OCI-LY7 (cell line): ENCODE measurements at regions not wholly inside any gene's neighbourhood (a gene's known extent, or its start where the extent isn't known, plus 50 kb on each side); places are given as distances from the start of the nearest gene placed in this dataset.

Source experiments
- BruUV-seq: library from RNA; stranded (reverse); fragments of 400-500 nt; replicated peaks from 2 replicates; lab custom pipeline; 2021; lab: Mats Ljungman, UMichigan
- CTCF ChIA-PET: fragments of 300-600 bp; sonication (Branson Sonifier 250); formaldehyde crosslinking; loops from one replicate; lab custom pipeline; 2022; ENCODE audit warnings: antibody characterized with exemption; ENCODE audit not compliant: unreplicated experiment; lab: Charles Lee
- POLR2A ChIA-PET: fragments of 300-600 bp; sonication (Branson Sonifier 250); formaldehyde crosslinking; loops from one replicate; lab custom pipeline; 2022; ENCODE audit warnings: antibody characterized with exemption; lab: Charles Lee
- DNase-seq: peaks from one replicate; pipeline ENCODE4 v3.0.0-alpha.2; 2015; ENCODE audit warnings: low spot score
- H2AFZ ChIP-seq: fragments of 200-600 bp; sonication (generic), shearing (Covaris generic); 2 replicates; pipeline ENCODE4 v1.6.1; 2014; ENCODE audit warnings: mild to moderate bottlenecking, antibody characterized with exemption, low read length, moderate library complexity
- H3K27ac ChIP-seq: fragments of 200-600 bp; sonication (generic); 2 replicates; pipeline ENCODE4 v1.5.1; 2014; ENCODE audit warnings: mixed run types, low read depth, mild to moderate bottlenecking, moderate library complexity, low read length, inconsistent platforms; ENCODE audit not compliant: poor library complexity, severe bottlenecking
- H3K36me3 ChIP-seq: fragments of 200-600 bp; sonication (generic); 2 replicates; pipeline ENCODE4 v1.6.1; 2014; ENCODE audit warnings: mild to moderate bottlenecking, antibody characterized with exemption, low read length, moderate library complexity, mixed read lengths; ENCODE audit not compliant: insufficient read depth
- H3K4me1 ChIP-seq: fragments of 200-600 bp; sonication (generic); 2 replicates; pipeline ENCODE4 v1.5.1; 2014; ENCODE audit warnings: mild to moderate bottlenecking, low read length; ENCODE audit not compliant: insufficient read depth, poor library complexity, severe bottlenecking
- H3K4me2 ChIP-seq: fragments of 200-600 bp; sonication (generic); 2 replicates; pipeline ENCODE4 v1.6.1; 2014; ENCODE audit warnings: mild to moderate bottlenecking, low read length
- H3K4me3 ChIP-seq: fragments of 200-600 bp; sonication (generic); 2 replicates; pipeline ENCODE4 v1.5.1; 2014; ENCODE audit warnings: mild to moderate bottlenecking, low read depth, low read length; ENCODE audit not compliant: poor library complexity, severe bottlenecking
- H3K79me2 ChIP-seq: fragments of 200-600 bp; sonication (generic); 2 replicates; pipeline ENCODE4 v1.6.1; 2016; ENCODE audit warnings: low read depth, mild to moderate bottlenecking, low read length, moderate library complexity, mixed read lengths; ENCODE audit not compliant: insufficient read depth
- H3K9me2 ChIP-seq: fragments of 200-600 bp; sonication (generic); 2 replicates; pipeline ENCODE4 v1.6.1; 2016; ENCODE audit warnings: mild to moderate bottlenecking, low read length, mixed read lengths; ENCODE audit not compliant: insufficient read depth
- H3K9me3 ChIP-seq: fragments of 200-600 bp; sonication (generic); 2 replicates; pipeline ENCODE4 v1.6.1; 2014; ENCODE audit warnings: mild to moderate bottlenecking, mixed run types, low read length, mixed read lengths
- H4K20me1 ChIP-seq: fragments of 200-600 bp; sonication (generic); 2 replicates; pipeline ENCODE4 v1.6.1; 2014; ENCODE audit warnings: mild to moderate bottlenecking, antibody characterized with exemption, low read length, moderate library complexity, mixed read lengths; ENCODE audit not compliant: insufficient read depth
- CTCF ChIP-seq: fragments of 200-600 bp; sonication (generic); conservative IDR thresholded peaks from 2 replicates; pipeline ENCODE4 v1.5.1; 2014; ENCODE audit warnings: mild to moderate bottlenecking, antibody characterized with exemption, low read length, moderate library complexity, mixed read lengths
- EZH2phosphoT487 ChIP-seq: fragments of 200-600 bp; sonication (generic); IDR thresholded peaks from 2 replicates; pipeline ENCODE4 v1.6.1; 2018; ENCODE audit warnings: low read depth, borderline replicate concordance, mild to moderate bottlenecking, mixed run types, antibody characterized with exemption, low read length, moderate library complexity, mixed read lengths
- intact Hi-C: fragments of 100-400 bp; cut with micrococcal nuclease; formaldehyde crosslinking; loops from one replicate; pipeline ENCODE4 v1.10.0; 2022; ENCODE audit not compliant: unreplicated experiment

- no peaks in the 10 kb centered on the region for H4K20me1 ChIP-seq
- H3K4me2 ChIP-seq: no peak overlapping the region
- ChIA-PET POLR2A (no interaction called here), CTCF (no interaction called here)
- H3K36me3 ChIP-seq: no peaks in the 10 kb centered on the region
- no peak overlapping the region for H3K4me3 ChIP-seq
- H3K4me1 ChIP-seq: no peaks in the 10 kb centered on the region
- H2AFZ ChIP-seq: no peak overlapping the region
- intact Hi-C loops: no loop called here
- H3K79me2 ChIP-seq: no peaks in the 10 kb centered on the region
- no TSS peak for BruUV-seq
- no peaks in the 10 kb centered on the region for H3K9me3 ChIP-seq
- no peak for DNase-seq
- no peaks in the 10 kb centered on the region for H3K9me2 ChIP-seq
- no peak for TF ChIP-seq EZH2phosphoT487
- no peak for TF ChIP-seq CTCF
- H3K27ac ChIP-seq: no peak overlapping the region
These were observed 1759.4 kb downstream of the PCDH9 start for GRCh38 chr13:65470781-65471180.

- Histone ChIP-seq H3K4me3 (no peak overlapping the region), H3K79me2 (no peaks in the 10 kb centered on the region), H3K9me3 (no peaks in the 10 kb centered on the region), H2AFZ (no peak overlapping the region), H3K36me3 (no peaks in the 10 kb centered on the region), H4K20me1 (no peaks in the 10 kb centered on the region), H3K4me2 (no peak overlapping the region), H3K9me2 (no peaks in the 10 kb centered on the region), H3K4me1 (no peaks in the 10 kb centered on the region), H3K27ac (no peak overlapping the region)
- no peak for DNase-seq
- intact Hi-C loops: no loop called here
- ChIA-PET CTCF (no interaction called here), POLR2A (no interaction called here)
- no TSS peak for BruUV-seq
- TF ChIP-seq CTCF: no peak
- TF ChIP-seq EZH2phosphoT487: no peak
These were observed 1761.5 kb downstream of the PCDH9 start for GRCh38 chr13:65468628-65469027.

GRCh38 chr13:65461590-65461989 is 1768.5 kb downstream of the PCDH9 start:
- H4K20me1 ChIP-seq: no peaks in the 10 kb centered on the region
- BruUV-seq: no TSS peak
- intact Hi-C loops: no loop called here
- no peak overlapping the region for H2AFZ ChIP-seq
- H3K27ac ChIP-seq: no peak overlapping the region
- ChIA-PET POLR2A (no interaction called here), CTCF (no interaction called here)
- no peaks in the 10 kb centered on the region for H3K9me3 ChIP-seq
- no peaks in the 10 kb centered on the region for H3K9me2 ChIP-seq
- TF ChIP-seq CTCF (no peak), EZH2phosphoT487 (no peak)
- no peaks in the 10 kb centered on the region for H3K36me3 ChIP-seq
- DNase-seq: no peak
- H3K4me3 ChIP-seq: no peak overlapping the region
- no peak overlapping the region for H3K4me2 ChIP-seq
- no peaks in the 10 kb centered on the region for H3K4me1 ChIP-seq
- no peaks in the 10 kb centered on the region for H3K79me2 ChIP-seq
